Neuronal stem cell (in vitro differentiated cells): ENCODE measurements at regions not wholly inside any gene's neighbourhood (a gene's known extent, or its start where the extent isn't known, plus 50 kb on each side); places are given as distances from the start of the nearest gene placed in this dataset.

Experiments used
- DNase-seq: peaks from one replicate; pipeline ENCODE4 v3.0.0-alpha.2; 2013; ENCODE audit warnings: low spot score
- H2AFZ ChIP-seq: one replicate; pipeline ENCODE4 v1.6.1; 2013; ENCODE audit warnings: mild to moderate bottlenecking, low read length, inconsistent platforms
- H2AK5ac ChIP-seq: 2 replicates; pipeline ENCODE4 v1.6.1; 2013; ENCODE audit warnings: low read depth, mild to moderate bottlenecking, inconsistent platforms, low read length, moderate library complexity, mixed read lengths
- H2BK120ac ChIP-seq: 2 replicates; pipeline ENCODE4 v1.6.1; 2013; ENCODE audit warnings: low read depth, mild to moderate bottlenecking, inconsistent platforms, low read length, moderate library complexity, mixed read lengths
- H2BK12ac ChIP-seq: one replicate; pipeline ENCODE4 v1.6.1; 2013; ENCODE audit warnings: low read length, inconsistent platforms
- H2BK15ac ChIP-seq: 2 replicates; pipeline ENCODE4 v1.6.1; 2013; ENCODE audit warnings: mild to moderate bottlenecking, low read length, inconsistent platforms, mixed read lengths
- H2BK5ac ChIP-seq: one replicate; pipeline ENCODE4 v1.6.1; 2013; ENCODE audit warnings: inconsistent platforms, mild to moderate bottlenecking, low read length, moderate library complexity
- H3K14ac ChIP-seq: one replicate; pipeline ENCODE4 v1.6.1; 2013; ENCODE audit warnings: low read length, inconsistent platforms
- H3K18ac ChIP-seq: 2 replicates; pipeline ENCODE4 v1.6.1; 2013; ENCODE audit warnings: low read length, inconsistent platforms
- H3K23ac ChIP-seq: 2 replicates; pipeline ENCODE4 v1.6.1; 2013; ENCODE audit warnings: low read depth, mild to moderate bottlenecking, mixed read lengths, low read length, inconsistent platforms; ENCODE audit not compliant: poor library complexity
- H3K27ac ChIP-seq: replicated peaks from 3 replicates; pipeline ENCODE4 v1.5.1; 2013; ENCODE audit warnings: low read length, inconsistent platforms
- H3K27me3 ChIP-seq, 3 experiments: 2 replicates each; pipeline ENCODE4 v1.6.1; 2013; ENCODE audit warnings: low read length in 3 of 3, mild to moderate bottlenecking in 2 of 3, inconsistent platforms in 1 of 3, low read depth in 1 of 3, mixed read lengths in 1 of 3, moderate library complexity in 1 of 3; ENCODE audit not compliant: control insufficient read depth in 3 of 3, insufficient read depth in 3 of 3
- H3K36me3 ChIP-seq, 2 donors: replicated peaks in 1 of 2; 2 replicates each; pipeline ENCODE4 v1.6.1; 2013; ENCODE audit warnings: low read length in 2 of 2; ENCODE audit not compliant: control insufficient read depth in 2 of 2, insufficient read depth in 2 of 2
- H3K4ac ChIP-seq: 2 replicates; pipeline ENCODE4 v1.6.1; 2013; ENCODE audit warnings: inconsistent platforms, mild to moderate bottlenecking, low read length, moderate library complexity
- H3K4me1 ChIP-seq, 2 donors: 1 replicate in 1 of 2; 2 replicates in 1 of 2; pipeline ENCODE4 v1.6.1; 2013; ENCODE audit warnings: low read length in 2 of 2, low read depth in 1 of 2; ENCODE audit not compliant: control insufficient read depth in 2 of 2, insufficient read depth in 1 of 2
- H3K4me2 ChIP-seq: one replicate; pipeline ENCODE4 v1.6.1; 2013; ENCODE audit warnings: mild to moderate bottlenecking, low read length, inconsistent platforms; ENCODE audit not compliant: insufficient read depth, poor library complexity, severe bottlenecking
- H3K4me3 ChIP-seq, 2 donors: 2 replicates each; pipeline ENCODE4 v1.5.1; 2013; ENCODE audit warnings: low read length in 2 of 2, mild to moderate bottlenecking in 2 of 2, inconsistent platforms in 1 of 2, moderate library complexity in 1 of 2
- H3K79me1 ChIP-seq: one replicate; pipeline ENCODE4 v1.6.1; 2013; ENCODE audit warnings: low read depth, mild to moderate bottlenecking, inconsistent platforms, low read length, moderate library complexity
- H3K9ac ChIP-seq: one replicate; pipeline ENCODE4 v1.6.1; 2013; ENCODE audit warnings: mild to moderate bottlenecking, low read depth, low read length, inconsistent platforms; ENCODE audit not compliant: poor library complexity
- H3K9me3 ChIP-seq, 2 donors: replicated peaks in 1 of 2; 2 replicates each; pipeline versions ENCODE3 to v1.6.1; 2013; ENCODE audit warnings: low read length in 2 of 2, mild to moderate bottlenecking in 2 of 2, inconsistent platforms in 1 of 2, low read depth in 1 of 2, mixed read lengths in 1 of 2, moderate library complexity in 1 of 2; ENCODE audit not compliant: control insufficient read depth in 2 of 2, insufficient read depth in 1 of 2
- H4K8ac ChIP-seq: one replicate; pipeline ENCODE4 v1.6.1; 2013; ENCODE audit warnings: low read depth, mild to moderate bottlenecking, inconsistent platforms, low read length, moderate library complexity
- H4K91ac ChIP-seq: one replicate; pipeline ENCODE4 v1.6.1; 2013; ENCODE audit warnings: low read length, low read depth, mild to moderate bottlenecking, inconsistent platforms; ENCODE audit not compliant: poor library complexity
- WGBS, 2 donors: extraction: QIAGEN DNeasy Blood & Tissue Kit; methylation state at CpG; one replicate each; pipeline ENCODE4 v1.1.7; 2013; ENCODE audit warnings: missing lambda C conversion rate in 2 of 2, mixed read lengths in 1 of 2; ENCODE audit not compliant: insufficient read length in 2 of 2, insufficient replicate concordance in 1 of 2; ENCODE audit errors: extremely low coverage in 2 of 2; 5-methylcytosine and 5-hydroxymethylcytosine counted together

DNA sequence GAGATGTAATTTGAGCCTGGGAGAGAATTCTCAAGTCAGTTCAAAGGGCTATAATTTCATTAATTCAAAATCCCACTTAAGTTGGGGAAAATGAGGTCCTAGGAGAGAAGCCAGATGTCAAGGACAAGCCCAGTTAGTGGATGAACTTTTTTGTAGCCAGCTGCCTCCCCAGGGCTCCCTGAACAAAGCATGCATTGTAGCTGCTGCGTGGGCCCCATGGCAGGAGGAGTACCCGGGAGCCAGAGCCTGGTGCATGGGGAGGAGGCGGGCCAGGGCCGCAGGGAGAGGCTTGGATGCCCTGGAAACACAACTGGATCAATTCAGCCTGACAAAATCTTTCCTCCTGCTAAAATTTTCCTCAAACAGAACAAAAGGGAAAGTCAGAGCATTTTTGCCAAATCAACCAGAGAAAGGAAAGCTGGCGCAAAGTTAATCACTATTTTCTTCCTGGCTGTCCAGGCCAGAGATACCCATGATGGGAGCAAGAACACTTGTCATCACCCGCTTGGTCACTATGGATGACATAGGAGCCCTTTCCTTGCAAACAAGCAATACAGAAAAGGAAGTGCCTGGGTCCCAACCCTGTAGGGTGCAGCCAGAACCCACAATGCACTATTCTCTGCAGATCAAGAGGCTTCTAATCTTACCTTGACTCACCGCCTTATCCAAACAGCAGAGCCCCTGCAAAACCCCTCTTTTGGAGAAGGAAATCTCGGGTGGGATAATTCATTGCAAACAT, 248.1 kb upstream of the RAB4A start:
- no peak overlapping the region for H2BK5ac ChIP-seq
- H3K14ac ChIP-seq = no peak overlapping the region
- no peaks in the 10 kb centered on the region for H3K36me3 ChIP-seq
- H2AK5ac ChIP-seq = no peak overlapping the region
- no peak overlapping the region for H3K9ac ChIP-seq
- no peaks in the 10 kb centered on the region for H3K9me3 ChIP-seq
- no peak overlapping the region for H2BK12ac ChIP-seq
- no peak overlapping the region for H3K23ac ChIP-seq
- no peak overlapping the region for H3K4me3 ChIP-seq
- H4K8ac ChIP-seq = no peak overlapping the region
- no peak overlapping the region for H2AFZ ChIP-seq
- no peak overlapping the region for H3K27ac ChIP-seq
- no peak overlapping the region for H3K4ac ChIP-seq
- H3K4me1 ChIP-seq = peaks cover 0 to 32% of the 10 kb centered on the region in 2 donors
- no peak overlapping the region for H4K91ac ChIP-seq
- no peak overlapping the region for H2BK15ac ChIP-seq
- no peak overlapping the region for H3K4me2 ChIP-seq
- no peak for DNase-seq
- no peak overlapping the region for H2BK120ac ChIP-seq
- no peaks in the 10 kb centered on the region for H3K79me1 ChIP-seq
- peak overlapping the region; percentile 55 for H3K18ac ChIP-seq
- peaks cover 0 to 5% (median 0%) of the 10 kb centered on the region in 3 experiments for H3K27me3 ChIP-seq
- no CpG with 5 or more reads among the region's 8 CpGs for WGBS, 2 donors

DNA sequence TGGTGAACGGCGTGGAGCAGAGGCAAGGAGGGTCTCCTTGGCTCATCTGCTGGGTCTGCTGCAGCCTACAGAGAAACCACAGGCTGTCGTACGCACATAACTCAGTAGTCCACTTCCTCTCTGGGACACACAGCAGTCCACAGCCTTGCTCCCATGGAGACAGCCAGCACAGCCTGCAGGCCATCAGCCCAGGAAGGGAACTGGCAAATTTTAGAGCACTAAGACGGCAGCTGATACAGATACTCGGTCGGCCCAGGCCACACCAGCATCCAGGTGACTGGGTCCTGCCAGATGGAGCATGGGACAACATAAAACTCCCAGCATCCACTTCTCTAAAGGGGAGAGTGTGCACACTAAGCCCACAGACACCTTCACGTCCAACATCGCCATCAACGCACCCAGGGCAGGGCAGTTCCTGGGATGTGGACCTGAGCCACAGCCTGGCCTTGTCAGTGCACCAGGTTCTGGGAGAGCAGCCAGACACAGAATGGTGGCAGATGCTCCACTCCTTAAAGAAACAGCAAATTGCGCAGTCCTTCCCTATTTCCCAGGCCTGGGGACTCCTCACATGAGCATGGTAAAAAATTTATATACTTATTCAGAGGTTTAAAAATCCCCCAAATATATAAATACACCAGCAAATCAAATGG, 247.1 kb upstream of the RAB4A start:
- WGBS, 2 donors = no CpG with 5 or more reads among the region's 11 CpGs
- no peak for DNase-seq
- no peak overlapping the region for H3K23ac ChIP-seq
- no peak overlapping the region for H2AFZ ChIP-seq
- no peak overlapping the region for H3K27ac ChIP-seq
- H3K4ac ChIP-seq = no peak overlapping the region
- no peak overlapping the region for H2BK12ac ChIP-seq
- no peak overlapping the region for H2BK120ac ChIP-seq
- H3K9ac ChIP-seq = no peak overlapping the region
- H4K91ac ChIP-seq = no peak overlapping the region
- H3K18ac ChIP-seq = peak overlapping the region; percentile 15
- H2BK5ac ChIP-seq = no peak overlapping the region
- H3K9me3 ChIP-seq = no peaks in the 10 kb centered on the region
- H3K14ac ChIP-seq = no peak overlapping the region
- H3K4me1 ChIP-seq = peaks cover 0 to 37% of the 10 kb centered on the region in 2 donors
- H3K36me3 ChIP-seq = no peaks in the 10 kb centered on the region
- H4K8ac ChIP-seq = no peak overlapping the region
- H2AK5ac ChIP-seq = peak overlapping the region; percentile 42
- H3K4me3 ChIP-seq = no peak overlapping the region
- H3K27me3 ChIP-seq = no peaks in the 10 kb centered on the region
- no peaks in the 10 kb centered on the region for H3K79me1 ChIP-seq
- no peak overlapping the region for H2BK15ac ChIP-seq
- no peak overlapping the region for H3K4me2 ChIP-seq

DNA sequence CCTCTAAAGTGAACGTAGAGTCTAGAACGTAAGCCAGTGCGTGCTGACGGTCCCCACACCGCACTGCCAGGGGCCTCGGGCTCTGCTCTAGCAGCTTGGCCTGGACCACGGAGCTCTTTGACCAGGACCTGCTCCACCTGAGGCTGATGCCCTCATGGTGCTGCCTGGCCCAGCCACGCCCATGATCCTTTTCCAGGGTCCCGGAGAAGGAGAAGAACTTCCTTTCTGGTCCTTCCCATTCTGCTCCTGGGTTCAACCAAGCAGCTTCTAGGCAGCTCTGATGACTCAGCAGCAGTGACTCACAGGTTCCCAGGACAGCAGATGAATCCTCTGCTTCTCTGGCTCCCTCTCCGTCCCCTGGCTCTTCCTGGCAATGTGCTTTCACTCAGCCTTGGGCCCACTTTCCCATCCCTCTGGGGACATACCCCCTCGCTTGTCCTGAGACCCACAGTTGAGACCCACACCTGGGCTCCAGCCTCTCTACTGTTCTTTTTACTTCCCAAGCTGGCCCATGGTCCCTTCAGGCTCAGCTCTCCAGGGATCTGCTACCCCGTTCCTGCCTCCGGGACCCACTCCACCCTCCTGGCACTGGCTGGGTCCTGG, 246.3 kb upstream of the RAB4A start:
- no CpG with 5 or more reads among the region's 13 CpGs for WGBS, 2 donors

DNA sequence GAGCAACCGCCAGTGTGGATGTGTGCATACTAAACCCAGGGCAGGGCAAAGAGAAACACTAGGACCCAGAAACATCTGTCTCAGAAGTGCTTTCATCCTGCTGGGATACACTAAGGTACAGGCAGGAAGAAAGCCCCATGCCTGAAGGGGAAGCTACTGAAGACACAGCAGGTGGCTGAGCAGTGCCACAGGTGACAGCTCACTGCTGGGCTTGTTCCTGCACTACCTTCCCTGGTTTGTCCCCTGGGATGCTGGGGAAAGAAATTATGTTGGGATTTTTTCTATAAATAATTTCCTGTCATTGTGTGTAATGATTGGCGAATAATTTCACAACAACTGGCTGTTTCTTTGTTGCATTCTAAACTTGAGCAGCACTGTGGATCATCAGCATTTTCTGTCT, 245.3 kb upstream of the RAB4A start:
- peak overlapping the region; percentile 16 for H3K27ac ChIP-seq
- H3K9me3 ChIP-seq = no peaks in the 10 kb centered on the region
- WGBS, 2 donors = no CpG with 5 or more reads among the region's 2 CpGs
- H3K4ac ChIP-seq = peak overlapping the region; percentile 67
- peak overlapping the region; percentile 70 for H2BK12ac ChIP-seq
- H2BK15ac ChIP-seq = peak overlapping the region; percentile 24
- peak overlapping the region; percentile 3 for H3K14ac ChIP-seq
- H3K4me2 ChIP-seq = no peak overlapping the region
- no peak overlapping the region for H2AFZ ChIP-seq
- no peak overlapping the region for H3K9ac ChIP-seq
- H3K27me3 ChIP-seq = no peaks in the 10 kb centered on the region
- peak overlapping the region; percentile 52 for H2BK120ac ChIP-seq
- no peaks in the 10 kb centered on the region for H3K36me3 ChIP-seq
- no peak overlapping the region for H4K8ac ChIP-seq
- peaks cover 0 to 44% of the 10 kb centered on the region in 2 donors for H3K4me1 ChIP-seq
- no peak for DNase-seq
- H2BK5ac ChIP-seq = peak overlapping the region; percentile 79
- peak overlapping the region; percentile 78 for H2AK5ac ChIP-seq
- H3K4me3 ChIP-seq = no peak overlapping the region
- peak overlapping the region; percentile 31 for H4K91ac ChIP-seq
- H3K79me1 ChIP-seq = no peaks in the 10 kb centered on the region
- peak overlapping the region; percentile 68 for H3K18ac ChIP-seq
- H3K23ac ChIP-seq = no peak overlapping the region

More for the DNA sequence above, 246.3 kb upstream of the RAB4A start:
- peak overlapping the region; percentile 24 for H2BK15ac ChIP-seq
- peak overlapping the region; percentile 31 for H4K91ac ChIP-seq
- H3K79me1 ChIP-seq = no peaks in the 10 kb centered on the region
- peak overlapping the region; percentile 78 for H2AK5ac ChIP-seq
- no peaks in the 10 kb centered on the region for H3K27me3 ChIP-seq
- H3K27ac ChIP-seq = no peak overlapping the region
- peaks cover 0 to 44% of the 10 kb centered on the region in 2 donors for H3K4me1 ChIP-seq
- H4K8ac ChIP-seq = no peak overlapping the region
- H3K4ac ChIP-seq = no peak overlapping the region
- H2BK120ac ChIP-seq = no peak overlapping the region
- H2AFZ ChIP-seq = no peak overlapping the region
- no peak overlapping the region for H3K4me3 ChIP-seq
- H2BK5ac ChIP-seq = peak overlapping the region; percentile 79
- H3K36me3 ChIP-seq = no peaks in the 10 kb centered on the region
- no peak overlapping the region for H3K14ac ChIP-seq
- no peak overlapping the region for H3K9ac ChIP-seq
- DNase-seq = no peak
- no peak overlapping the region for H3K4me2 ChIP-seq
- no peaks in the 10 kb centered on the region for H3K9me3 ChIP-seq
- peak overlapping the region; percentile 68 for H3K18ac ChIP-seq
- H3K23ac ChIP-seq = no peak overlapping the region
- H2BK12ac ChIP-seq = peak overlapping the region; percentile 70
